HG03159 (cell line): ENCODE measurements at regions not wholly inside any gene's neighbourhood (a gene's known extent, or its start where the extent isn't known, plus 50 kb on each side); places are given as distances from the start of the nearest gene placed in this dataset.

ENCODE experiments used
- ATAC-seq: cut with Tn5 transposase; IDR thresholded peaks from one replicate; pipeline ENCODE4 v1.9.1; 2021; ENCODE audit warnings: mild to moderate bottlenecking, moderate library complexity; ENCODE audit not compliant: unreplicated experiment

- no peak for ATAC-seq
Observed at GRCh38 chr3:6521369-6522113, 339.4 kb upstream of the GRM7 start.

GRCh38 chr3:6522191-6522590, 338.7 kb upstream of the GRM7 start:
- ATAC-seq, result no peak

- no peak for ATAC-seq
Observed at GRCh38 chr3:6523043-6523442, 337.9 kb upstream of the GRM7 start.

- ATAC-seq, result no peak
Observed at GRCh38 chr3:6524479-6524878, 336.4 kb upstream of the GRM7 start.

GRCh38 chr3:6526321-6526720, 334.6 kb upstream of the GRM7 start:
- no peak for ATAC-seq

GRCh38 chr3:6526861-6527260, 334.1 kb upstream of the GRM7 start:
- no peak for ATAC-seq

GRCh38 chr3:6528951-6529350, 332.0 kb upstream of the GRM7 start:
- ATAC-seq, result peak; percentile 49

GRCh38 chr3:6531153-6531552, 329.8 kb upstream of the GRM7 start:
- ATAC-seq, result no peak

- ATAC-seq, result no peak
Observed at GRCh38 chr3:6532101-6532500, 328.8 kb upstream of the GRM7 start.

- no peak for ATAC-seq
Observed at GRCh38 chr3:6540981-6541380, 319.9 kb upstream of the GRM7 start.

- ATAC-seq, result no peak
Observed at GRCh38 chr3:6542795-6543194, 318.1 kb upstream of the GRM7 start.

- no peak for ATAC-seq
Observed at GRCh38 chr3:6549296-6549695, 311.6 kb upstream of the GRM7 start.

- no peak for ATAC-seq
Observed at GRCh38 chr3:6551165-6551564, 309.8 kb upstream of the GRM7 start.

GRCh38 chr3:6560259-6560658, 300.7 kb upstream of the GRM7 start:
- ATAC-seq, result no peak

- no peak for ATAC-seq
Observed at GRCh38 chr3:6567241-6567640, 293.7 kb upstream of the GRM7 start.

GRCh38 chr3:6568999-6569493, 291.9 kb upstream of the GRM7 start:
- ATAC-seq, result no peak

GRCh38 chr3:6571448-6571847, 289.5 kb upstream of the GRM7 start:
- no peak for ATAC-seq

GRCh38 chr3:6577584-6577983, 283.3 kb upstream of the GRM7 start:
- ATAC-seq, result no peak

- no peak for ATAC-seq
Observed at GRCh38 chr3:6578526-6578925, 282.4 kb upstream of the GRM7 start.

GRCh38 chr3:6580808-6581207, 280.1 kb upstream of the GRM7 start:
- ATAC-seq, result no peak

GRCh38 chr3:6585360-6585759, 275.6 kb upstream of the GRM7 start:
- no peak for ATAC-seq

- no peak for ATAC-seq
Observed at GRCh38 chr3:6600237-6600636, 260.7 kb upstream of the GRM7 start.

GRCh38 chr3:6601374-6601773, 259.5 kb upstream of the GRM7 start:
- peak; percentile 39 for ATAC-seq
